ENCODE measurements at regions not wholly inside any gene's neighbourhood (a gene's known extent, or its start where the extent isn't known, plus 50 kb on each side); places are given as distances from the start of the nearest gene placed in this dataset.

GRCh38 chrX:125089761-125090445 lies 229.8 kb upstream of the TEX13C start:
- Histone ChIP-seq H3K4me3 (ENCODE audit: low read length) (no peak overlapping the region), H3K4me1 (ENCODE audit: control insufficient read depth, insufficient read depth, low read length) (no peaks in the 10 kb centered on the region), H3K9ac (ENCODE audit: extremely low read depth, low read length, poor library complexity, severe bottlenecking) (no peak overlapping the region), H3K27me3 (ENCODE audit: control insufficient read depth, insufficient read depth, low read length, poor library complexity, severe bottlenecking) (no peaks in the 10 kb centered on the region), H3K36me3 (ENCODE audit: control insufficient read depth, insufficient read depth, low read length) (no peaks in the 10 kb centered on the region), H3K27ac (ENCODE audit: low read depth, low read length) (no peak overlapping the region), H3K9me3 (ENCODE audit: control insufficient read depth, low read length) (no peaks in the 10 kb centered on the region)
- no peaks in the 10 kb centered on the region for H3K27me3 Mint-ChIP-seq (ENCODE audit: insufficient read depth)
- H3K27ac Mint-ChIP-seq, result no peak overlapping the region
- no peak overlapping the region for H3K4me3 Mint-ChIP-seq
- 95 to 100% methylated on average over 2 to 7 of the region's 7 CpGs for WGBS, 2 experiments (ENCODE audit: insufficient coverage in 1 of 2, insufficient read length in 1 of 2)
- TF ChIP-seq CTCF (conservative IDR thresholded peaks at IDR 0.05), result no peak
- no peaks in the 10 kb centered on the region for H3K9me3 Mint-ChIP-seq
- no peaks in the 10 kb centered on the region for H3K4me1 Mint-ChIP-seq
- no peaks in the 10 kb centered on the region for H3K36me3 Mint-ChIP-seq (ENCODE audit: low read depth)
- no peak for DNase-seq

- WGBS, 2 experiments (ENCODE audit: insufficient coverage in 1 of 2, insufficient read length in 1 of 2), result 65% methylated on average over 3 of the region's 3 CpGs; no CpG with 5 or more reads in 1 of the 2 experiments
- no peak overlapping the region for H3K4me3 Mint-ChIP-seq
- Histone ChIP-seq H3K27ac (ENCODE audit: low read depth, low read length) (no peak overlapping the region), H3K9ac (ENCODE audit: extremely low read depth, low read length, poor library complexity, severe bottlenecking) (no peak overlapping the region), H3K9me3 (ENCODE audit: control insufficient read depth, low read length) (no peaks in the 10 kb centered on the region), H3K36me3 (ENCODE audit: control insufficient read depth, insufficient read depth, low read length) (no peaks in the 10 kb centered on the region), H3K4me1 (ENCODE audit: control insufficient read depth, insufficient read depth, low read length) (no peaks in the 10 kb centered on the region), H3K4me3 (ENCODE audit: low read length) (no peak overlapping the region), H3K27me3 (ENCODE audit: control insufficient read depth, insufficient read depth, low read length, poor library complexity, severe bottlenecking) (no peaks in the 10 kb centered on the region)
- no peaks in the 10 kb centered on the region for H3K27me3 Mint-ChIP-seq (ENCODE audit: insufficient read depth)
- TF ChIP-seq CTCF (conservative IDR thresholded peaks at IDR 0.05), result peak; percentile 20
- peaks cover 8% of the 10 kb centered on the region for H3K4me1 Mint-ChIP-seq
- peak; percentile 31 for DNase-seq
- H3K27ac Mint-ChIP-seq, result no peak overlapping the region
- H3K9me3 Mint-ChIP-seq, result no peaks in the 10 kb centered on the region
- no peaks in the 10 kb centered on the region for H3K36me3 Mint-ChIP-seq (ENCODE audit: low read depth)
Observed at GRCh38 chrX:125093852-125094251, 225.8 kb upstream of the TEX13C start.

- H3K9me3 Mint-ChIP-seq, result no peaks in the 10 kb centered on the region
- H3K36me3 Mint-ChIP-seq (ENCODE audit: low read depth), result no peaks in the 10 kb centered on the region
- TF ChIP-seq CTCF (conservative IDR thresholded peaks at IDR 0.05), result no peak
- H3K27me3 ChIP-seq (ENCODE audit: control insufficient read depth, insufficient read depth, low read length, poor library complexity, severe bottlenecking), result no peaks in the 10 kb centered on the region
- H3K27ac Mint-ChIP-seq, result no peak overlapping the region
- no peaks in the 10 kb centered on the region for H3K4me1 ChIP-seq (ENCODE audit: control insufficient read depth, insufficient read depth, low read length)
- H3K9ac ChIP-seq (ENCODE audit: extremely low read depth, low read length, poor library complexity, severe bottlenecking), result no peak overlapping the region
- DNase-seq, result no peak
- no peak overlapping the region for H3K4me3 Mint-ChIP-seq
- no peaks in the 10 kb centered on the region for H3K36me3 ChIP-seq (ENCODE audit: control insufficient read depth, insufficient read depth, low read length)
- no peak overlapping the region for H3K27ac ChIP-seq (ENCODE audit: low read depth, low read length)
- no peaks in the 10 kb centered on the region for H3K27me3 Mint-ChIP-seq (ENCODE audit: insufficient read depth)
- peaks cover 8% of the 10 kb centered on the region for H3K4me1 Mint-ChIP-seq
- H3K4me3 ChIP-seq (ENCODE audit: low read length), result no peak overlapping the region
- no peaks in the 10 kb centered on the region for H3K9me3 ChIP-seq (ENCODE audit: control insufficient read depth, low read length)
Observed at GRCh38 chrX:125094901-125095300, 224.8 kb upstream of the TEX13C start.

Measured in endodermal cell (in vitro differentiated cells).